HPDE6-E6E7 (cell line): ENCODE measurements at regions not wholly inside any gene's neighbourhood (a gene's known extent, or its start where the extent isn't known, plus 50 kb on each side); places are given as distances from the start of the nearest gene placed in this dataset.
"Not testable (repeated sequence)": the region's sequence is repeated elsewhere in the genome, so short reads cannot be mapped to it uniquely, and the experiment has no call there.

Source experiments
- DNase-seq: peaks from one replicate; pipeline ENCODE4 v3.0.0; 2011; ENCODE audit warnings: missing footprints; ENCODE audit errors: extremely low spot score

DNA sequence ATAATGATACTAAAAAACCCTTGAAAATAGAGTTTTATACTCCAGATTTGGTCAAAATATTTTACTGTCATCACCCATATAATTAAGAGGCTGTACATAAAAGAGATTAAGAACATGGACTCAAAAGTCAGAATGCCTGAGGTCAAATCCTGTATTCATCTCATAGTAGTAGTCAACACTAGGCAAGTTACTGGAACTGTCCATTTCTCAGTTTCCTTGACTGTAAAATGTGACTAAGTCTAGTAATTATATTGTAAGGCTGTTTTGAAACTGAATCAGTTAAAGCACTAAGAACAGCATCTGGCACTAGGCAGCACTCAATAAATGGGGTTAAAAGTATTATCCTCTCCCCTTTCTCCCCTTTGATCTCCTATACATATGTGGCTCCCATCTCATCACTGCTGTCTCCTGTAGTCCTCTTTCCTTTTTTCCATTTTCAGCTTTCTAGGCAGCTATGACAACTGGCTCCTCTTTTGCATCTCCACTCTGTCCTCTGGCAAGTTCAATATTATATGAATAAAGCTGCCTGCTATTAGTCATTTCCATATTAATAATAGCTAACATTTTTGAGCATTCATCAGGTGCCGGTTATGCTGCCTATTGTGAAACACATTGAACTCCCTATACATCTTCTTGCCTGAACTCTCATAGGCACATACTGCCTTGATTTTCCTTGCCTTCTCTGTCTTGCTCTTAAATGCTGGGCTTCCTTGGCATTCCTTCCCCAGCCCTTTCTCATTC lies 185.8 kb upstream of the NREP start:
- no peak for DNase-seq

DNA sequence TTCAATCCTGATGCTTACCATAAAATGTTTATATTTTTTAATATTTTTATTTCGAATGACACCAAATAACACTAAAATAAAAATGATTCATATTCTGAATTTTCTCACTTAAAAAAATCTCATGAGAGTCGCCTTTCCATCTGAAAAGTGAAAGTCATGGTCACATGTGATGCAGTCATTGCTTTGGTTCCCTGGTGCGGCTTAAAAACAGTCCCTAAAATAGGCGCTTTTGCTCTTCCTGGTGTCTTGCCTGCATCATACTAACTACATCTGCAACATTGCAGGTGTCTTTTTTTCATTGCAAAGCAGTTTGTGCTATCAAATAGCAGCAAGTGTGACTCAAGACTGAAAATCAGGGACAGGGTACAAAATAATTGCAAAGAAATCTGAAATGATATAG lies 185.2 kb upstream of the NREP start:
- no peak for DNase-seq

DNA sequence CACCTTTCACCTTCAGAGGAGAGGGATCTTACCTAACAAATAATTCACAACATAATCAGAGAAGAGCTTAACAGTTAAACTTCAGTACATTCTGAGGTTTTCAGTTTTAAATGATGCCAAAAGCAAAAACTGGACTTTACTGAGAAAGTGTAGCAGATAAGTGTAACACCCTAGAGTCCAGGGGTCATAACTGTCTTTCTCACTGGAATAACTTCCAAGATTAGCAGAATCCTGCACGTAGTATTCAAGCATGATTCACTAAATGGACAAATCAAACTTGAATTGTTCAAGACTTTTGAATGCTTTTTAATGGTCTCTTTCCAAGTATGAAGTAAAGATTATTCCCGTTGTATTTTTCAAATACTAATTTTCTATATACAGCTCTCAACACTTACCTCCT lies 180.1 kb upstream of the NREP start:
- DNase-seq = no peak

DNA sequence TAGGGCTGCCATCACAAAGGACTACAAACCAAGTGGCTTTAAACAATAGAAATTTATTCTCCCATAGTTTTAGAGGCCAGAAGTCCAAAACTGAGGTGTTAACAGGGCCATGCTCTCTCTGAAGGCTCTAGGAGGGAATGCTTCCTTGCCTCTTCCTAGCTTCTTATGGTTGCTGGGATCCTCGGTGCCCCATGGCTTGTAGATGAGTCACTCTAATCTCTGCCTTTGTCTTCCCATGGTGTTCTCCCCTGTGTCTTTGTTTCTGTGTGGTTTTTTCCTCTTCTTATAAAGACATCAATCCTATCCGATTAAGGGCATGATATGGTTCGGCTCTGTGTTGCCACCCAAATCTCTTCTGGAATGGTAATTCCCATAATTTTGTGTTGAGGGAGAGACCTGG lies 178.8 kb upstream of the NREP start:
- no peak for DNase-seq

DNA sequence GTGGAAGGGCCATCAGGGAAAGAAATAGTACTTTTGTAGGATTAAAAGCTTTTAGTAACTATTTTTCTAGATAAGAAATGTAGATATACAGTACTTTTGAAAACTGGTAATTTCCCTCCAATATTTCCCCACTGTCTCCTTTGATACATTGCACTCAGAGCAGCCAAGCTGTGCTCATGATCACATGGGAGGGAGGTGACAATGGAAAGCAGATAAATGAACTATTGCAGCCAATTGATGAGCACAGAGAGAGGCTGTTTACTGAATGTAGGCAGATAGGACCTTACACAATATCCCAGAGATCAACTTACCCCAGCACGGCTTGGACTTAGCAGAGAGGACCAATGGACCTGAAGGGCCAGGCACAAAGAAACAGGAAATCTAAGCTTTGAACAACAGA lies 178.0 kb upstream of the NREP start:
- DNase-seq = no peak

DNA sequence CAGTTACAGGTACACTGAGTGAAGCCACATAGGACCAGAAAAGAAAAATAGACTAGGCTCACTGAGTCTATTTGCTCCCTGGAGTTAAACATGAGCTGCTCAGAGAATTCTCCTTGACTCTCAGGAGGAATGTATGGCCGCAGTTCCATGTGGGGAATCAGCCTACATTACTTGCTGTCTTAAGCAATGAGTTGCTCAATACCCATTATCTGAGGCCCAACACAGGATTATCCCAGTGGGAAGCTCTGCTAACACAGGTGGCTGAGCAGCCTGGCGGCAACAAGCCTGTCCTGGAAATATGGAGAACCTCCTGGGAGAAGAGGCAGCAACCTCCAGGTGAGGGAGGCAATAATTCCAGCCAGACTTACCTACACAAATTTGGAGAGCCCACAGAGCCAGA lies 177.5 kb upstream of the NREP start:
- DNase-seq = no peak

DNA sequence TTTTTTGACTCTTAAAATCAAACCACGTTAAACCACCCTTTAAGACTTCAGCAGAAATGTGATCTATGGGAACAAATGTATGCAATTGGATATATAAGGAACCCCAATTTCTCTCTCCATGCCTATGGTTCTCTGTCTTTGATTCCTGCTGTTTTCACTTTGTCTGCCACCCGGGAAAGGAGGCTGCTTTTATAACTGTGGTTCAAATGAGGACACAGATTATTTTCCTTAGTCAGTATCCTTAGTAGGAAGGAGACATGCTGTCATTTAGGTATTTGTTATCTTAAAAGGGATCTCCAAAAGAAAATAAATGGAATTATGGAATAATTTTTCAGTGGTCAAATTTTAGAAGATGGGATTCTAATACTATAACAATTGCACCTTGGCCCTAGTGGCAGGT lies 176.1 kb upstream of the NREP start:
- DNase-seq = no peak

DNA sequence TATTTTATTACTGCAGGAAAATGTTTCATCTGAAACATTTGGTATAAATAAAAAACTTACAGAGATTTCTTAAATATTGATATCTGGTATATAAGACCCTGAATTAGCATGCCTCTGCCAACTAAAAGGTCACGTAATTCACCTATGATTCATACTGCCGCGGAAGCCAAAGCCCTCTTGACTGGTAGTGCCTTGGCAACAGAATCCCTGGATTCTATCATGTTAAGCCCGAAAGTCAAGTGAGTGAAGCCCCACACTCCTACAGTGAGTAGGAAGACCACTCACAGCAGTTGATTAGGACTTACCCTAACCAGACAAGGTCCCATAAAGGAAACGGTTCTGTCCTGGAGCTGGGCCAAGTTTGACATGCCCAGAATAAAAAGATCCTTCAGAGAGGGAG lies 175.6 kb upstream of the NREP start:
- no peak for DNase-seq

DNA sequence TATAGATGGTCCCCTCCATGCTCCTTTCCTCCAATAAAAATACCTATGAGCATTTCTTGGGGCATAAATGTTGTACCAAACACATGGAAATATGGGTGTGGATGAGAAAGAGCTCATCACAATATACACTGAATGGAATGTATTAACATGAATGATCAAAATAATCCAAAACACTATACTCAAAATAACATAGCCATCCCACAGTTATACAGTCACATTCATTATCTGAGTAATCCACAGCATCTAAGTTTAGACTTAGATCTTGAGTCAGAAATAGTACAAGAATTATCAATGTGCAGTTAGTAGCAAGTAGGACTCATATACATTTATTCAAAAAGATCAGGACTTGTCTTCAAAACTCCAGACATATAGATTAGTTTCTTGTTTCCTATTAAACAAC lies 175.2 kb upstream of the NREP start:
- DNase-seq = no peak

DNA sequence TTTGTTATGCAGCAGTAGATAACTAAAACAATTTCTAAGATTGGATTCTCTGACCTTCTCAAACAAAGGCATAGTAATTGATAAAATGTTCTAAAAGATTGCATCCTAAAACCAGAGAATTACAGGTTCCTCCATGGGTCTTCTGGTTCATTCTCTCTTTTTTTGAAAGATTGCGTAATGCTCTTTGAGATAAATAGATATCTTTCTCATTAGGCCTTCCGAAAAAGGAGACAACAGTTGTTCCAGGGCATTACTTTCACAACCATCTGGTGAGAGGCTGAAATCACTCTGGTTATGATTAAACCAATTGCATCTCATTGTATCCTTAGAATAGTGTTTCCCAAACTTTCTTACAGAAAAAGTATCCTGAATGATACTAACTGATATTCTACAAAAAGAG lies 174.7 kb upstream of the NREP start:
- no peak for DNase-seq

DNA sequence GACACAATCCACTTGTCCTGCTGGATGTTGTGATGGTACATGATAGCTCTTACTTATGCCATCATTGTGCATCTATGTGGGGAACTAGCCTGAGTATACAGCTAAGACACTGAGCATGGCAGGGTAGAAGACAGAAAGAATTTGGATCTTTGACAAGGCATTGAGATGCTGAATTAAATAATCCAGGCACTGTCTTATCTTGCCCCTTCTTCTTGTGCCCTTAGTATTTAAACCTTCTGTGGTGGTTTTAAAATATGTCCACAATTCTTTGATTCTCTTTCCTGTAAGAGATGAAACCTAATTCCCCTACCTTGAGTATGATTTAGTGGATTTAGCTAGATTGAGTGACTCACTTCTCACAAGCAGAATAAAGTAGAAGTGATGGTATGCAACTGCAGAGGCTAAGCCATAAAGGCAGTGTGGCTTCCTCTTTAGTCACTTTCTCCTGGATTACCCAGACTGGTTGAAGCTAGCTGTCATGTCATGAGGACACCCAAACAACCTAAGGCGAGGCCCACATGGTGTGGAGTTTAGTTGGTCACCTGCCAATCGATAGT lies 174.0 kb upstream of the NREP start:
- peak; percentile 12 for DNase-seq

DNA sequence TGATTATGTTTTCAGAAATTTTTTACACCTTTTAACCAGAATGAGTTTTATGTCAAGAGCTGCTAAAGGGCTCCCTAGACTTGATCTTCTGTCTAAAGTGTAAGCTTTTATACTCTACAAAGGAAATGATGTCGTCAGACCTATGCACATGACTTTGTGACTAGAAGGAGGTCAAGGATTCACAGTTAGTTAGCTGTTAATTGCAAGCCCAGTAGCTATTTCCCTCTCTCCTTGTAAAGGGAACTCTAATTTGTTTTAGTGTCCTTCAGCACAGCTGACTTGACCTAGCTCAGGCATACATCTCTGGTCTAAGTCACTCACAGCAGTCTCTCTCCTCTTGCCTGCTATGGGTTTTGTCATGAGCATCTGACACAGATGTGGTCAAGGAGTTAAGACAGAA lies 173.5 kb upstream of the NREP start:
- no peak for DNase-seq

DNA sequence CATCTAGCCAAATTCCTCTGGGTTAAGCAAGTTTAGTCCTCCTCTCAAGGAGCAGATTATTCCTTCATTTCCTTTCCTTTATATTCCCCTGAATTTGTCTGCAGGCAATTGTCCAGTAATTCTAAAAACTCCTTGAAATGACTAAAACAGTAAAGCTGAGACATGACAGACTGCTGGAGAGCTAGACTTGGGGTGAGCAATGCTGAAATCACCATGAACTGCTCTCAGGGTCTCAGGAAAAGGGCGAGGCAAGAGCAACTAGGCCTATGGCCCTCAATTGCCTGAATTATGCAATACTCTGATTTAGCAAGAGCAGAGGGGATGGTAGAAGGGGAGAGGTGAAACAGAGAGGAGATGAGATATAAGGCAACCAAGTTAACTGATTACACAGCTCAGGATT lies 172.9 kb upstream of the NREP start:
- peak; percentile 47 for DNase-seq

DNA sequence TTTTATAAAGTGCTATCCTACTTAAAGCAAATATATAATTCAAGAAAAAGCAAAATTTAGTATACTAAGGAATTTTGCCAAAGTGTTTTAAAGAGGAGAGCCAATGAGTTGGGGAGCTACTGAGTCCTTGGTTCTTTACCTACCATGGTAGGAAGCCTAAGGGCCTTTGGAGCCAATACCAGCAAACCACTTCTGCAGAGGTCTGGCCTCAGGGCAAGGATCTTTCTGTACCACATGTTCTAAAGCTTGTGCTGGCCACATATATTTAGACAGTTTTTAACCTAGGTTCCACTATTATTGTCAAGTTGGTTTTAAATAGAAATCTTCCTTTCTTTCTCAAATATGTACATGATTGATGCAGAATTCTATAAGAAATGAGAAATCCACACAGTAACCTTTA lies 172.3 kb upstream of the NREP start:
- DNase-seq = no peak

DNA sequence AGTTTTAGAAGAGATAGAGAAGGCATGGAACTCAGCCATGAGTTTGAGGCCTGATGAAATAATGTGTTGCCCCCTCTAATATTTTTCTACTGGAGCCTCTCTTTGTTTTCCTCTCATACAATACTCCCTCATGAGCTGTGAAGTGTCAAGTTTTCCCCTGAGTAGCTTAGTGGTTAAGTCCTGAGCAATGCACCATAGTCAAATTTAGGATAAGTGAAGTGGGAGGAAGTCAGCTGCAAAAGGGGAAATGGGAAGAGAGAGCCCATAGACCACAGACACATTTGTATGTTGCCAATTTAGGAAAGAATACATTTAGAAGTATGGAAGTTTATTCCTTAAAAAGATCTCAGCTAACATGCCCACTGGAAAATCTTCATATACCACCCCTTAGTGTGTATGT lies 171.5 kb upstream of the NREP start:
- DNase-seq = no peak

DNA sequence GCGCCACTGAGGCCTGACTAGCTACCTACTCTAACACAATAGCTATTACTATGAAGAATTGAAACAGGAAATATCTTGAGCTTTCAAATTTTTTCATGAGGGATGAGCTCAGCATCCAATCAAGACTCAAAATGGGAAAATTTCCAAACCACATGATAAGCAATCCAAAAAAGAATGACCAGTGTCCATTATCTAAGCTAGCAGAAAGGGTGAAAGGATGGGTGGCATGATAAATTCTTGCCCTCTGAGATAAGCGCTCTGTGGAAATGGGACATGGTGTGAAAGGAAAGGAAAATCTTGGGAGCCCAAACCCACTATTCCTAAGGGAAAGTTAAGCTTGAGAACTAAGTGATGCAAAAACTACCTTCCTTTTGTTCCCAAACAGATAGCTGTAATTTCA lies 170.2 kb upstream of the NREP start:
- DNase-seq = no peak

DNA sequence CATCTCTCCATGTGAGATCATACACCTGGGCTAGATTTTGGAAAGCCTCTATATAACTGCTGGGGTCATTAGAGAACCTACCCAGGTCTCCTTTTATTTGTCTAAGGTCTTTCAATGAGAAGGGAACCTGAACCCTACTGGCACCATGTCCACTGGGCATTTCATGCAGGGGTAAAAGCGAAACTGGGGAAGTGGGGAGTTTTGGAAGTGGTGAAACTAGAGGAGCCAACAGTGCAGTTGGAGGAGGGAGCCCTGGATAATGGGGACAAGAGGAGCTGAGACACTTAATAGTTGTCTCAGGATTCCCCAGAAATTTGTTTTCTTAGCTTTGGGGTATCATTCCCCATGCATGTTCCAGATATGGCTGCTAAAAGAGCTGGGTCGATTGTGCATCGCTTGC lies 169.0 kb upstream of the NREP start:
- no peak for DNase-seq

DNA sequence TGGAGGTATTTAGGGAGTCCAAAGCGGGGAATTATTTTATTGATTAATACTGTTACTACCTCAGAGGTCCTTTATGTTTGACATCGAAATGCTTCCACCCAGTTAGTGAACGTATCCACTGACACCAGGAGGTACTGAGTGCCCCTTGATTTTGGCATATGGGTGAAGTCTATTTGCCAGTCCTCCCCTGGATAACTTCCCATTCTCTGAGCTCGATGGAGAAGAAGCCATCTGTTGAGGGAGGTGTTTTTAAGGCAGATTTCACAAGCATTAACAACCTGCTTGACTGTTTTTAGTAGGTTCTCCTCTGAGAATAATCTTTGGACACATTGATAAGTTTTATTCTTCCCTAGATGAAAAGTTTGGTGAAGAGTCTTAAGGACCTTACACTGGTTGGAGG lies 165.3 kb upstream of the NREP start:
- DNase-seq = no peak

DNA sequence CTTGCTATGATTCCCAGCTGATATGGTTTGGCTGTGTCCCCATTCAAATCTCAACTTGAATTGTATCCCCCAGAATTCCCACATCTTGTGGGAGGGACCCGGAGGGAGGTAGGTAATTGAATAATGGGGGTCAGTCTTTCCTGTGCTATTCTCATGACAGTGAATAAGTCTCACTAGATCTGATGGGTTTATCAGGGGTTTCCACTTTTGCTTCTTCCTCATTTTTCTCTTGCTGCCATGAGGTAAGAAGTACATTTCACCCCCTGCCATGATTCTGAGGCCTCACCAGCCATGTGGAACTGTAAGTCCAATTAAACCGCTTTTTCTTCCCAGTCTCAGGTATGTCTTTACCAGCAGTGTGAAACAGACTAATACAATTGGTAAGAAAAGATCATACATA lies 164.7 kb upstream of the NREP start:
- DNase-seq = not testable (repeated sequence)

DNA sequence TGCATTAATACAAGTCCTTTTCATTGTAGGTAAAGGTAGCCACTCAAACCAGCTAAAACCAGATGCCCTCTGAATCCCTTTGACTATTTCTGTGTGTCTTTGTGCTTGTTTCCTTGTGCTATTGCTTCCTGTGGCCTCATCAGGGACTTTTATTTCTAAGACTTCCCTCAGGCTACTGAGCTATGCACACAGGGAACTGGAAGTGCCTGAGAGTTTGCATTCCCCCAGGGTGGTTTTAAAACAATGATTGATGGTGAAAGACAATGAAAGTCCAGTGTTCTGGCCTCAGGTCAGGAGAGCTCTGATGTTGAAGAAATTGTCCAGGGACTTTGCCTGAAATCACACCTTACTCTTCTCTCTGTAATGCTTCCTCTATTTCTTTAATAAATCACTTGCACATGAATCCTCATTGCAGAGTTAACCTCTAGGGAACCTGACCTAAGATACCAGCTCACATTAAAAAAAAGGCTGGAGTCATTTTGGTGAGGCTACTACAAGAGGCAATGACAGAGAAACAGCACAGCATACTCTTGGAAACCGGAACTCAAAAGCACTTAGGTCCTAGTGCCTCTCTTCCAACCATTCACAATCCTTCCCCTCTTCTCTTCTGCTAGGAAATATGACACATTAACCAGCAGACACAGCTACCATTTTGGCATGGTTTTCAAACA lies 158.1 kb upstream of the NREP start:
- DNase-seq = no peak

DNA sequence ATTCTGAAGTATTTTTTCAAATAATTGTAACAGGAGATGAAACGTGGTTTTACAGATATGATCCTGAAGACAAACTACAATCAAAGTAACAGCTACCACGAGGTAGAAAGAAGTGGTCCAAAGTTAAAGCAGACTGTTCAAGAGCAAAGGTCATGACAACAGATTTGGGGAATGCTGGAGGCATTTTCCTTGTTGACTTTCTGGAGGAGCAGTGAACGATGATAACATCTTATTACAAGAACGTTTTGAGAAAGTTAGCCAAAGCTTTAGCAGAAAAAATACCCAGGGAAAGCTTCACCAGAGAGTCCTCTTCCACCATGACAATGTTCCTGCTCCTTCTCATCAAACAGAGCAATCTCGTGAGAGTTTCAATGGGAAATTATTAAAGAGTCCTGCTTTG lies 145.4 kb upstream of the NREP start:
- DNase-seq = no peak

DNA sequence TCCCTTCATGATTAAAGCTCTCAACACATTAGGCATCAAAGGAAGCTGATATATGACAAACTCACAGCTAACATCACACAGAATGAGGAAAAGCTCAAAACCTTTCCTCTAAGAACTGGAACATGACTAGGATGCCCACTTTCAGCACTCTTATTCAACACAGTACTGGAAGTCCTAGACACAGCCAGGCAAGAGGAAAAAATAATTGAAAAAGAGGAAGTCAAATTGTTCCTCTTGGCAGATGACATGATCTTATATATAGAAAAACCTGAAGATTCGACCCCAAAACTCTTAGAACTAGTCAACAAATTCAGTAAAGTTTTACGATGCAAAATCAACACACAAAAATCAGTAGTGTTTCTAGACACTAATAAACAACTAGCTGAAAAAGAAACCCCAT lies 144.3 kb upstream of the NREP start:
- no peak for DNase-seq

DNA sequence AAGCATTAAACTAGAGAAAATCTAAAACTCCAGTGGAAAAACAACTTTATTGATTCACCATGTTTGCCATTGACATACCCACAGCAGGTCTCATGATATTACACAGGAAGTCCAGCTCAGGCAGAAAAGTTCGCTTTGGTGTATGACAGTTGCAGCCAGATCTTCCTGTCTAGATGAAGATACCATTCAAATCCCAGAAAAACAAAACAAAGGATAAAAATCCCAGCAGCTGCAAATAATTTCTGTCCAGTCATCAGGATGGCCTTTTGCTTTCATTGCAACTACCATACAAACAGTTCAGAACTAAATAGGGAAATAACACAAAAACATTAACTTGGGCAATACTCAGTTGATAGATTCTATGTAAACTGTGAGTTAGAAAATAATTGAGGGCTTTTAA lies 136.0 kb upstream of the NREP start:
- no peak for DNase-seq

DNA sequence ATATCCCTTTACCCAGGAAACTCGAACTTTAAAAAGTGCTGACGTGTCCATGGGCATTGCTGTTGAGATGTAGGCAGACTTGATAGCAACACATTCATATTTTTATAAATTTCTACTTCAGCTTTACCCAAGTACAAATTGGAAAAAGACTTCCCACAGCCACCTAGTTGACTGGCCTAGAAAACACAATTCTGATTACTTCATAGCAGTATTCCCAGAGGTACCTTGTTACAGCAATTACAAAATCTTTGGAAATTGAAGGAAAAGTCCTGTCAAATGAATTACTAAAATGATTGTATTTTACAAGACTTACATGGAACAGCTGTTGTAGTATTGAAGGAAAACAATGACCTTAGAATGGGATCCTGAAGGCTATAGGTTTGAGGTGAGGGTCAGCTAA lies 130.7 kb upstream of the NREP start:
- DNase-seq = no peak
